ENCODE measurements at regions not wholly inside any gene's neighbourhood (a gene's known extent, or its start where the extent isn't known, plus 50 kb on each side); places are given as distances from the start of the nearest gene placed in this dataset.

GRCh38 chr13:72317346-72318109 is 409.9 kb downstream of the MZT1 start:
- DNase-seq, result no peak

DNA sequence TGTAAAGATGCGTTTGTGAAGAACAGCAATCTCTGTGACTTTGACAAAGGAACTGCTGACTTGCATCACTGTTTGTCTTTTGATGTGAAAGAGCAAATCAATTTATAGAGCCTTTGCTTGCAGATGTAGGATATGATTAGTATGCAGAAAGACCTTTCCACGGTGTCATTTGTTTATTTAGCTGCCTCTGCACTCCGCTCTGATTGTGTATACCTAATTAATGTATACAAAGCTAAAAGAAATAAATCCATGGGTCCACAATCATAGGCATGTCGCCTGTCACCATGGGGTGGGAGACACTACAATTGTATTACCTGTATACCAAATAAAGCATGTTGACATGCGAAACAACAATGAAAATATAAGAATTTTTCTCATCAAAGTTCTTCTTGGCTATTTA is 410.7 kb downstream of the MZT1 start:
- DNase-seq, result no peak

- DNase-seq, result no peak
Observed at GRCh38 chr13:72315312-72315711, 412.1 kb downstream of the MZT1 start.

DNA sequence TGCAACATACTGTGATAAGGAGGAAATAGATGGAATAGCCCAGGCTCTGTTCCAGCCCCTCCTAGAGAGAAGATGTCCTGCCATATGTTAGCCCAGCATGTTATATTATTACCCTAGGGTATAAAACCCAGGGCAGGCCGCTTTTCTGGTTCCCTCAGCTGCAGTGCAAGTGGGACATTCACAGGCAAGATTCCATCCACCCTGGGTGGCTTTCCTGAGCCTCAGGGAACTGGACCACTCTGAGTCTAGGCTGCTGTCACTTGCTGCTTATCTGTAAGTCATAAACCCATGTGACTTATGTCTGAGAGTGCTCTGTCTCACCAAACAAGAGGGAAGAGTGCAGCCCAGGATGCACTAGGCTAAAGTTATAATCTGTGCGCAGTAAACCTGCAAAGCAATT is 413.2 kb downstream of the MZT1 start:
- DNase-seq, result no peak

GRCh38 chr13:72313546-72313945 is 413.9 kb downstream of the MZT1 start:
- DNase-seq, result no peak

DNA sequence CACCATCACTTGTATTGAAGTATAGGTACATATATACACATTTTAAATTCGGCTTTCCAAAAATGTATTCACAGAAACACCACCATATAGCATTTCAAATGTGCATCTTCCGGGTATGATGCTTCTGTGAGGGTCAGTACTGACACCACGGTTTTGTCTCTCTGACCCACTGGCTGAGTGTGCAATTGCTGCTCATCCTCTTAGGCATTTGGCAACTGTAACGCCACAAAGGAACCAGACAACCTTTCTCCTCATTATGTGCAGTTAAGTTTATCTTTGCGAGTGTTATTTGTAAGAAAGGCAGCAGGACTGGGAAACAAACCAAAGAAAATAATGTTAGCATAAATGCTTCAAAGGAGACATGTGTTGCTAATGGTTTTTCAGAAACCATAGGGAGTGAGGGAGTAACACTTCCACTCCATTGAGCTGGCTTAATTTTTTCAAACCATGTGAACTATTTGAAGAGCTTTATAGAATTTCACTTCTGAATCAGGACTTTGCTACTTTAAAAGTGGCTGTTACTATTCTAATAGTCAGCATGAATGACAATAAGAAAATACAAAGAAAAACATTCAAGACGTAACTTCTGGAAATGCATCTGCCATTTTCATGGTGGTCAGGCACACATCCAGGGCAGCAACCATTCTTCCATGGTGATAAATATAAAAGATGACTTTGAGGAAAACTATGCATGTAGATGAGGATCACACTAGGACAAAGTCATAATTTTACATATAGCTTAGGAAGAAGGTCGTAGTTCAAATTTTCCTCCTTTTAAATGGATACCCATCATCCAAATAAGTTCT is 423.3 kb downstream of the MZT1 start:
- DNase-seq, result no peak

- no peak for DNase-seq
Observed at GRCh38 chr13:72296246-72296645, 429.2 kb upstream of the DACH1 start.

GRCh38 chr13:72295153-72295552 is 428.1 kb upstream of the DACH1 start:
- peak; percentile 0 for DNase-seq

DNA sequence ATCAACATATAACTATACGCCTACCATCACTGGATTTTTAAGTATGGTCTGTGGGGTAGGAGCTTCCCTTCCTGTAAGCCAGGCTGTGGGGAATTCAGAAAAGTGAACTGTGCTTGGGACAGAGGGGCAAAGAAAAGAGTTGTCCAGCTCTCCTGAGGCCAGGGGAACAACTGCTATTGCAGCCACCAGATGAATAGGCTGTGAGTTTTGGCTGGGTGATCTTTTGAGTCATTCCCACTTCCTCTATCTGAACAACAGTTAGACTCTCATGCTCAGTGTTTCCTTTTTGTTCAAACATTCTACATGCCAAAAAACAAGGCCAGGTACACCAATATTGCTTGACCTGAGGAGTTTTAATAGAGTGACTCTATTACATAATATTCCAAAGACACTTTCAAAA is 426.2 kb upstream of the DACH1 start:
- no peak for DNase-seq

- no peak for DNase-seq
Observed at GRCh38 chr13:72290962-72291681, 424.1 kb upstream of the DACH1 start.

DNA sequence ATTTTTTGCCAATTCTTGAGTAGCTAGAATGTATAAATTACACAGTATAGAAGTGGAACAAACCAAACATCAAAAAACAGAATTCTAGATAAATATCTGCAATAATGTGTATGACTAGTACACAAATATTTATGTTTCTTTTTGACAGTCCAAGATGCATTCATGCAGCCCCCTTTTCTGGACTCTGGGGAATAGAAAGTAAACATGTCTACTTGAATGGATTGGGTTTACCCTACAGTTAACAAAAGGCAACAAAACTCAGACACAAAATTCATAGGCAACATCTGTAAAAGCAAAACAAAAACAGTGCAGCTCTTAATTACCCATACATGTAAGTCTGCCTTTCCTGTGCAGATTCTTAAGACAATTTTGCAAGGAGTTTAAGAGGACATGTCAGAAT is 419.4 kb upstream of the DACH1 start:
- DNase-seq, result no peak

DNA sequence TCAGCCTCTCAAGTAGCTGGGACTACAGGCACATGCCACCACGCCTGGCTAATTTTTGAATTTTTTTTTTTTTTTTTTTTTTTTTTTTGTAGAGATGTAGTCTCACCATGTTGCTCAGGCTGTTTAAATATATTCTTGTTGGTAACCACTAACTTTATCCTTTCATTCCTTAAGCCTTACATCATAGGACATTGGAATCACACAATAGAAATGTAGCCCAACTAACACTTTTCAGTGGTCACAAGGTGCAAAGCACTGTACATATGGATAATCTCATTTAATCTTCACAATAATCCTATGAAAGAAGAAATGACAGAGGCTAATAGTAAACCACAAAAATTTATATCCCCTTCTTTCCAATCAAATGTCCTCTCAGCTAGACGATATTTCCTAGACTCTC is 417.8 kb upstream of the DACH1 start:
- no peak for DNase-seq

DNA sequence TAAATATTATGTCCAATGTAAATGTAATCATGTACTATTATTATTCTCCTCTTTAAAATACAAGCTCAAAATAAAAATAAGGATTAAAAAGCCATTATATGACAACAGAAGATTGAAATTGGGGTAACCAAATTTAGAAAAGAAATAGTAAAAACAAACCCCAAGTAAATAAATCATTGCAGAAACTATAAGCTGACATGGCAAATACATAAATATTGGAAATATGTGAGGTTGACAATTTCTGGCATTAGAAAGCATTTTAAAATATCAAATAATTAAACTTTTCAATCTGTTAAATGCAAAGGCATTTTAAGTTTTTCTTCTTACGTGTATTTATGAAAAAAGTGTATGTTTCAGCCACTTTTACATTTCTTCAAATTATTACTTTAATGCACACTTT is 394.7 kb upstream of the DACH1 start:
- no peak for DNase-seq

DNA sequence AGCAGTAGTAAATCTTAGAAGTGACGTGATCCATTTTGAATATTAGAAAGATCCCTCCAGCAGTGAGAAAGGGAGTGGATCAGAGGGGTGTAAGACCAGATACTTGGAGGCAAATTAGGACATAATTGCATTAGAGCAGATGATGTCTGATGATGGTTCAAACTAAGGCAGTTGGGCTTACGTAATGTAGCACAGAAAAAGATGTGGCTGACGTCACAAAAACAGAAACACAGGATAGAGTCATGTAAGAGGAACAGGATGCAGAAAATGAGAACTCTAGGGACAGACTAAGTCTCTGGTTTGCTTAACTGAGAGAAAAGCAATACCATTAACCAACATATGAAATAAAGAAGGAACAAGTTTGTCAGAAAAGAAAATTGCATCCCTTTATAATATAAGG is 392.5 kb upstream of the DACH1 start:
- DNase-seq, result no peak

GRCh38 chr13:72258340-72258981 is 391.5 kb upstream of the DACH1 start:
- no peak for DNase-seq

GRCh38 chr13:72255908-72256307 is 388.9 kb upstream of the DACH1 start:
- peak; percentile 41 for DNase-seq

DNA sequence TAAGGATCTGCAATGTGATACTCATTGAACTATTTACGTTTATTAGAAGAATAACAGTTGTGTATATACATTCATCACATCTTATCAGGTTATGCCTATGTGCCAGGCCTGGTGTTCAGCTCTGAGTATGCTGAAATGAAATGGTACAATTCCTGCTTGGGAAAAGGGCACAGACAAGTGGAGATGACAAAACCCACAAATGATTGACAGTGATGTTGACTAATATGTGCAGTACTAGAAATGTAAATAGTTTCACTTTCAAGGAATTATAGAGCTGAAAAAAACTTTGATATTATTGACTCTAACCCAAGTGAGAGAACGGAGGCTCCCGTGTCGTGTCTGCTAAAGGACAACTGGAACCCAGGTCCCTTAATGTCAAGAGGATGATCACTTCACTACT is 386.8 kb upstream of the DACH1 start:
- no peak for DNase-seq

DNA sequence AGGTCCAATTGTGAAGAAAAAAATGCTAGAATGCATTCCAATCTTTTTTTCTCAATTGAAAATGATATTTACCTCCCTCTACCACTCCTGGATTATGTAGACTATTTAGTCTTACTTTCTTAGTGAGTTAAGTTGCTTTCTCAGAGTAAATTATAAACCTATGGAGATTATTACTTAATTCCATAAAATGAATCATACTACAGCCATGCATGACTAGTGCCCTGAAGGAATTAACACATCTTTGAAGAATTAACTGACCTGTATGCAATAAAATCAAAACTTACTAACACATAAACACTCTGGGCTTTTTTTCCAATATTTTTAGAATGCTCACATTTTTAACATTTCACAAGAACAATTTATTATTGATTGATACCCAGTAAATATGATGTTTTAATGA is 379.4 kb upstream of the DACH1 start:
- no peak for DNase-seq

- DNase-seq, result no peak
Observed at GRCh38 chr13:72244788-72245187, 377.8 kb upstream of the DACH1 start.

GRCh38 chr13:72230131-72230530 is 363.1 kb upstream of the DACH1 start:
- no peak for DNase-seq

- no peak for DNase-seq
Observed at GRCh38 chr13:72229067-72229466, 362.1 kb upstream of the DACH1 start.

GRCh38 chr13:72221276-72221962 is 354.4 kb upstream of the DACH1 start:
- DNase-seq, result peak; percentile 29
